GM23248 (cell line): ENCODE measurements at regions not wholly inside any gene's neighbourhood (a gene's known extent, or its start where the extent isn't known, plus 50 kb on each side); places are given as distances from the start of the nearest gene placed in this dataset.
"Not testable (repeated sequence)": the region's sequence is repeated elsewhere in the genome, so short reads cannot be mapped to it uniquely, and the experiment has no call there.

Source experiments
- EZH2 ChIP-seq: fragments of 200-600 bp; sonication (generic); IDR thresholded peaks from 2 replicates; pipeline ENCODE4 v1.6.1; 2018; ENCODE audit warnings: antibody characterized with exemption, mild to moderate bottlenecking; ENCODE audit not compliant: insufficient read depth, poor library complexity, severe bottlenecking
- EZH2phosphoT487 ChIP-seq: fragments of 200-600 bp; sonication (generic); IDR thresholded peaks from 2 replicates; pipeline ENCODE4 v1.6.1; 2018; ENCODE audit warnings: antibody characterized with exemption, moderate library complexity, mild to moderate bottlenecking, low read depth; ENCODE audit not compliant: insufficient read depth

DNA sequence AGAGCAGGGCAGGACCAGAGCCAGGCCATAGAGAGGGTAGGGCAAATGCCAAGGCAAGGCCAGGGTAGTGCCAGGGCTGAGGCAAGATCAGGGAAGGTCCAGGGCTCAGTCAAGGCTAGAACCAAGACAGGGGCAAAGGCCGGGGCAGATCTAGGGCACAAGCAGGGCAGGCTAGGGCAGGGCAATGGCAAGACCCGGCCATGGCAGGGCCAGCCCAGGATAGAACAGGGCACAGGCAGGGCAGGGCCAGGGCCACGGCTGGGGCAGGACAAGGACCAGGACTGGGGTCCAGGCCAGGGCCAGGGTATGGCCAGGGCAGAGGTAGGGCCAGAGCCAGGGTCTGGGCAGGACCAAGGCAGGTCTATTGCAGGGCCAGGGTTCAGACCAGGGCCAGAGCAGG is 2873.2 kb downstream of the RPIA start:
- not testable (repeated sequence) for TF ChIP-seq EZH2phosphoT487, EZH2
